K562 (cell line): ENCODE measurements at regions not wholly inside any gene's neighbourhood (a gene's known extent, or its start where the extent isn't known, plus 50 kb on each side); places are given as distances from the start of the nearest gene placed in this dataset.

Source experiments
- ATAC-seq: fragments of 200-7000 bp; cut with Tn5 transposase; 3 replicates; pipeline ENCODE4 v1.9.1; 2020; ENCODE audit warnings: moderate library complexity
- BruUV-seq: library from RNA; stranded (reverse); fragments of 400-500 nt; replicated peaks from 2 replicates; lab custom pipeline; 2021; lab: Mats Ljungman, UMichigan
- CTCF ChIA-PET: fragments of 300-600 bp; formaldehyde crosslinking; extraction: SDS; loops from one replicate; lab custom pipeline; 2021; ENCODE audit warnings: low intra/inter-chr PET ratio; lab: Yijun Ruan, JAX
- POLR2A ChIA-PET: fragments of 300-600, 350-650 bp; sonication (Branson Sonifier 250); formaldehyde crosslinking; extraction: SDS; loops from one replicate; lab custom pipeline; 2021; ENCODE audit warnings: antibody characterized with exemption, inconsistent platforms; lab: Yijun Ruan, JAX
- DNase-seq, 4 experiments: peaks; one replicate each; pipeline versions ENCODE4 v3.0.0 to v3.0.0-alpha.2; 2011 to 2018; ENCODE audit warnings: low spot score in 3 of 4, mixed read lengths in 3 of 4; ENCODE audit errors: extremely low read depth in 1 of 4
- FAIRE-seq: peaks from 2 replicates; lab custom pipeline; 2011; peaks lifted over from hg19 to GRCh38; lab: Jason Lieb, UNC
- H2AFZ ChIP-seq: 2 replicates; pipeline ENCODE4 v1.6.0; 2011; ENCODE audit warnings: low read depth, low read length, control low read depth, inconsistent platforms
- H3K27ac ChIP-seq: fragments of 200-600 bp; 3 replicates; pipeline ENCODE4 v1.8.0; 2011; ENCODE audit warnings: low read depth, mild to moderate bottlenecking, control low read depth, inconsistent platforms, low read length, moderate library complexity, mixed read lengths; ENCODE audit errors: extremely low read depth
- H3K27me3 ChIP-seq, 2 experiments: fragments of 300-600 bp in 1 of 2; 2 replicates in 1 of 2; 3 replicates in 1 of 2; pipeline versions ENCODE4 v1.6.0 to v1.8.0; 2011; ENCODE audit warnings: inconsistent platforms in 2 of 2, low read length in 2 of 2, mild to moderate bottlenecking in 1 of 2, mixed read lengths in 1 of 2, moderate library complexity in 1 of 2; ENCODE audit not compliant: control insufficient read depth in 2 of 2, insufficient read depth in 2 of 2
- H3K36me3 ChIP-seq: fragments of 300-600 bp; 3 replicates; pipeline ENCODE4 v1.8.0; 2011; ENCODE audit warnings: mild to moderate bottlenecking, low read length, inconsistent platforms; ENCODE audit not compliant: control insufficient read depth, insufficient read depth
- H3K4me1 ChIP-seq, 2 experiments: fragments of 200-600 bp in 1 of 2; replicated peaks in 1 of 2; 2 replicates in 1 of 2; 3 replicates in 1 of 2; pipeline versions ENCODE4 v1.5.1 to v1.8.0; 2011; ENCODE audit warnings: inconsistent platforms in 2 of 2, low read length in 2 of 2, mild to moderate bottlenecking in 1 of 2, mixed read lengths in 1 of 2, moderate library complexity in 1 of 2; ENCODE audit not compliant: control insufficient read depth in 2 of 2, insufficient read depth in 2 of 2
- H3K4me2 ChIP-seq: 2 replicates; pipeline ENCODE4 v1.6.1; 2011; ENCODE audit warnings: low read length, control low read depth, inconsistent platforms, mixed read lengths; ENCODE audit not compliant: insufficient read depth
- H3K4me3 ChIP-seq: fragments of 200-600 bp; sonication (generic), shearing (Covaris generic); 2 replicates; pipeline ENCODE4 v1.5.1; 2016; ENCODE audit warnings: control low read depth, inconsistent platforms
- H3K79me2 ChIP-seq: fragments of 200-600 bp; 3 replicates; pipeline ENCODE4 v1.8.0; 2011; ENCODE audit warnings: low read length, inconsistent platforms; ENCODE audit not compliant: control insufficient read depth, insufficient read depth
- H3K9ac ChIP-seq, 2 experiments: 2 replicates each; pipeline versions ENCODE4 v1.6.0 to v1.6.1; 2011; ENCODE audit warnings: low read depth in 2 of 2, low read length in 2 of 2, control low read depth in 1 of 2, inconsistent platforms in 1 of 2, mild to moderate bottlenecking in 1 of 2, mixed read lengths in 1 of 2; ENCODE audit not compliant: insufficient read depth in 1 of 2
- H3K9me1 ChIP-seq: one replicate; pipeline ENCODE4 v1.6.0; 2011; ENCODE audit warnings: inconsistent platforms, mild to moderate bottlenecking, low read length, moderate library complexity; ENCODE audit not compliant: control insufficient read depth, insufficient read depth
- H3K9me3 ChIP-seq: replicated peaks from 2 replicates; pipeline ENCODE4 v1.5.1; 2011; ENCODE audit warnings: low read depth, low read length, inconsistent platforms; ENCODE audit not compliant: control insufficient read depth, insufficient read depth
- H4K20me1 ChIP-seq: replicated peaks from 2 replicates; pipeline ENCODE4 v1.6.1; 2011; ENCODE audit warnings: low read length, inconsistent platforms, mixed read lengths; ENCODE audit not compliant: control insufficient read depth, insufficient read depth
- CBFA2T3 ChIP-seq: fragments of 450-650 bp; IDR thresholded peaks from 2 replicates; pipeline ENCODE4 v1.6.1; 2017
- CXXC5 ChIP-seq: fragments of 250-450 bp; sonication (Bioruptor Pico); IDR thresholded peaks from 2 replicates; pipeline ENCODE4 v1.8.0; 2022; ENCODE audit warnings: inconsistent platforms, mild to moderate bottlenecking, moderate library complexity
- HDAC6 ChIP-seq: IDR thresholded peaks from 2 replicates; pipeline ENCODE4 v1.6.1; 2012; ENCODE audit warnings: low read depth, mild to moderate bottlenecking, control low read depth, inconsistent platforms, low read length, moderate library complexity
- KDM5B ChIP-seq: fragments of 200-600 bp; sonication (generic); IDR thresholded peaks from 2 replicates; pipeline ENCODE4 v1.6.1; 2012; ENCODE audit warnings: low read depth, mild to moderate bottlenecking, moderate library complexity, low read length, control low read depth, inconsistent platforms; ENCODE audit not compliant: insufficient replicate concordance
- MAFK ChIP-seq: IDR thresholded peaks from 2 replicates; pipeline ENCODE4 v1.6.1; 2011; ENCODE audit warnings: low read length, improper control_type of control experiment
- MBD2 ChIP-seq: sonication (generic); IDR thresholded peaks from 2 replicates; pipeline ENCODE4 v1.6.1; 2016; ENCODE audit warnings: low read depth, borderline replicate concordance
- STAG1 ChIP-seq: sonication (generic); formaldehyde crosslinking; IDR thresholded peaks from 2 replicates; pipeline ENCODE4 v1.5.0; 2020; ENCODE audit warnings: missing genetic modification reagents, borderline replicate concordance
- TFE3 ChIP-seq: fragments of 450-650 bp; formaldehyde crosslinking; IDR thresholded peaks from 2 replicates; pipeline ENCODE4 v1.4.0; 2020; ENCODE audit warnings: mild to moderate bottlenecking, mixed read lengths
- ZNF12 ChIP-seq: sonication (generic); formaldehyde crosslinking; IDR thresholded peaks from 2 replicates; pipeline ENCODE4 v1.4.0; 2020; ENCODE audit warnings: mild to moderate bottlenecking, missing genetic modification reagents
- WGBS: fragments of 100-300 bp; shearing (Covaris generic); methylation state at CpG from one replicate; pipeline ENCODE4 v1.1.6; 2016; ENCODE audit warnings: low coverage, mixed read lengths; ENCODE audit not compliant: insufficient coverage; ENCODE audit errors: missing lambda C conversion rate; 5-methylcytosine and 5-hydroxymethylcytosine counted together
- in situ Hi-C: fragments of 300-500 bp; cut with MboI; formaldehyde crosslinking; loops from 4 replicates; pipeline ENCODE4 v1.15.0; 2018; ENCODE audit warnings: inconsistent platforms, mixed read lengths
- intact Hi-C: fragments of 100-400 bp; cut with micrococcal nuclease; formaldehyde crosslinking; loops from 2 replicates; pipeline ENCODE4 v1.14.2; 2022
- TF ChIP-seq, protein P1 (sequence below): fragments of 250-450 bp; sonication (Bioruptor Pico); IDR thresholded peaks from 2 replicates; pipeline ENCODE4 v1.4.0; 2020; ENCODE audit warnings: mild to moderate bottlenecking, moderate library complexity

- Histone ChIP-seq H3K9me1 (no peaks in the 10 kb centered on the region), H4K20me1 (no peaks in the 10 kb centered on the region), H3K9me3 (no peaks in the 10 kb centered on the region), H3K36me3 (no peaks in the 10 kb centered on the region), H3K27ac (no peak overlapping the region), H3K79me2 (no peaks in the 10 kb centered on the region), H3K4me2 (no peak overlapping the region), H3K4me3 (no peak overlapping the region), H3K9ac (no peak overlapping the region), H3K4me1 (no peaks in the 10 kb centered on the region), H3K27me3 (no peaks in the 10 kb centered on the region), H2AFZ (no peak overlapping the region)
- ChIA-PET POLR2A (no interaction called here), CTCF (no interaction called here)
- no peak for DNase-seq
- in situ Hi-C loops (no loop called here), intact Hi-C loops (no loop called here)
- WGBS = 1% methylated on average over 4 of the region's 4 CpGs
- no peak for ATAC-seq
- no TSS peak for BruUV-seq
- TF ChIP-seq MAFK (no peak), ZNF12 (CRISPR knock-in tag) (no peak), STAG1 (no peak), MBD2 (no peak), HDAC6 (no peak), TFE3 (CRISPR knock-in tag) (no peak), CXXC5 (CRISPR knock-in tag) (no peak), KDM5B (no peak), CBFA2T3 (no peak)
- TF ChIP-seq, protein P1, sequence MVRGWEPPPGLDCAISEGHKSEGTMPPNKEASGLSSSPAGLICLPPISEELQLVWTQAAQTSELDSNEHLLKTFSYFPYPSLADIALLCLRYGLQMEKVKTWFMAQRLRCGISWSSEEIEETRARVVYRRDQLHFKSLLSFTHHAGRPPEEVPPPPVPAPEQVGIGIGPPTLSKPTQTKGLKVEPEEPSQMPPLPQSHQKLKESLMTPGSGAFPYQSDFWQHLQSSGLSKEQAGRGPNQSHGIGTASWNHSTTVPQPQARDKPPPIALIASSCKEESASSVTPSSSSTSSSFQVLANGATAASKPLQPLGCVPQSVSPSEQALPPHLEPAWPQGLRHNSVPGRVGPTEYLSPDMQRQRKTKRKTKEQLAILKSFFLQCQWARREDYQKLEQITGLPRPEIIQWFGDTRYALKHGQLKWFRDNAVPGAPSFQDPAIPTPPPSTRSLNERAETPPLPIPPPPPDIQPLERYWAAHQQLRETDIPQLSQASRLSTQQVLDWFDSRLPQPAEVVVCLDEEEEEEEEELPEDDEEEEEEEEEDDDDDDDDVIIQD = no peak
- no peak for FAIRE-seq
Observed at GRCh38 chr5:44868541-44868940, 59.8 kb downstream of the MRPS30 start.
